OCI-LY7 (cell line): ENCODE measurements at regions not wholly inside any gene's neighbourhood (a gene's known extent, or its start where the extent isn't known, plus 50 kb on each side); places are given as distances from the start of the nearest gene placed in this dataset.

Experiments used
- BruUV-seq: library from RNA; stranded (reverse); fragments of 400-500 nt; replicated peaks from 2 replicates; lab custom pipeline; 2021; lab: Mats Ljungman, UMichigan
- CTCF ChIA-PET: fragments of 300-600 bp; sonication (Branson Sonifier 250); formaldehyde crosslinking; loops from one replicate; lab custom pipeline; 2022; ENCODE audit warnings: antibody characterized with exemption; ENCODE audit not compliant: unreplicated experiment; lab: Charles Lee
- POLR2A ChIA-PET: fragments of 300-600 bp; sonication (Branson Sonifier 250); formaldehyde crosslinking; loops from one replicate; lab custom pipeline; 2022; ENCODE audit warnings: antibody characterized with exemption; lab: Charles Lee
- DNase-seq: peaks from one replicate; pipeline ENCODE4 v3.0.0-alpha.2; 2015; ENCODE audit warnings: low spot score
- H2AFZ ChIP-seq: fragments of 200-600 bp; sonication (generic), shearing (Covaris generic); 2 replicates; pipeline ENCODE4 v1.6.1; 2014; ENCODE audit warnings: mild to moderate bottlenecking, antibody characterized with exemption, low read length, moderate library complexity
- H3K27ac ChIP-seq: fragments of 200-600 bp; sonication (generic); 2 replicates; pipeline ENCODE4 v1.5.1; 2014; ENCODE audit warnings: mixed run types, low read depth, mild to moderate bottlenecking, moderate library complexity, low read length, inconsistent platforms; ENCODE audit not compliant: poor library complexity, severe bottlenecking
- H3K36me3 ChIP-seq: fragments of 200-600 bp; sonication (generic); 2 replicates; pipeline ENCODE4 v1.6.1; 2014; ENCODE audit warnings: mild to moderate bottlenecking, antibody characterized with exemption, low read length, moderate library complexity, mixed read lengths; ENCODE audit not compliant: insufficient read depth
- H3K4me1 ChIP-seq: fragments of 200-600 bp; sonication (generic); 2 replicates; pipeline ENCODE4 v1.5.1; 2014; ENCODE audit warnings: mild to moderate bottlenecking, low read length; ENCODE audit not compliant: insufficient read depth, poor library complexity, severe bottlenecking
- H3K4me2 ChIP-seq: fragments of 200-600 bp; sonication (generic); 2 replicates; pipeline ENCODE4 v1.6.1; 2014; ENCODE audit warnings: mild to moderate bottlenecking, low read length
- H3K4me3 ChIP-seq: fragments of 200-600 bp; sonication (generic); 2 replicates; pipeline ENCODE4 v1.5.1; 2014; ENCODE audit warnings: mild to moderate bottlenecking, low read depth, low read length; ENCODE audit not compliant: poor library complexity, severe bottlenecking
- H3K79me2 ChIP-seq: fragments of 200-600 bp; sonication (generic); 2 replicates; pipeline ENCODE4 v1.6.1; 2016; ENCODE audit warnings: low read depth, mild to moderate bottlenecking, low read length, moderate library complexity, mixed read lengths; ENCODE audit not compliant: insufficient read depth
- H3K9me2 ChIP-seq: fragments of 200-600 bp; sonication (generic); 2 replicates; pipeline ENCODE4 v1.6.1; 2016; ENCODE audit warnings: mild to moderate bottlenecking, low read length, mixed read lengths; ENCODE audit not compliant: insufficient read depth
- H3K9me3 ChIP-seq: fragments of 200-600 bp; sonication (generic); 2 replicates; pipeline ENCODE4 v1.6.1; 2014; ENCODE audit warnings: mild to moderate bottlenecking, mixed run types, low read length, mixed read lengths
- H4K20me1 ChIP-seq: fragments of 200-600 bp; sonication (generic); 2 replicates; pipeline ENCODE4 v1.6.1; 2014; ENCODE audit warnings: mild to moderate bottlenecking, antibody characterized with exemption, low read length, moderate library complexity, mixed read lengths; ENCODE audit not compliant: insufficient read depth
- CTCF ChIP-seq: fragments of 200-600 bp; sonication (generic); conservative IDR thresholded peaks from 2 replicates; pipeline ENCODE4 v1.5.1; 2014; ENCODE audit warnings: mild to moderate bottlenecking, antibody characterized with exemption, low read length, moderate library complexity, mixed read lengths
- EZH2phosphoT487 ChIP-seq: fragments of 200-600 bp; sonication (generic); IDR thresholded peaks from 2 replicates; pipeline ENCODE4 v1.6.1; 2018; ENCODE audit warnings: low read depth, borderline replicate concordance, mild to moderate bottlenecking, mixed run types, antibody characterized with exemption, low read length, moderate library complexity, mixed read lengths
- intact Hi-C: fragments of 100-400 bp; cut with micrococcal nuclease; formaldehyde crosslinking; loops from one replicate; pipeline ENCODE4 v1.10.0; 2022; ENCODE audit not compliant: unreplicated experiment

- TF ChIP-seq CTCF = no peak
- no peak for TF ChIP-seq EZH2phosphoT487
- Histone ChIP-seq H3K79me2 (no peaks in the 10 kb centered on the region), H3K9me3 (no peaks in the 10 kb centered on the region), H3K36me3 (no peaks in the 10 kb centered on the region), H3K27ac (no peak overlapping the region), H4K20me1 (no peaks in the 10 kb centered on the region), H3K4me2 (no peak overlapping the region), H3K4me1 (no peaks in the 10 kb centered on the region), H3K4me3 (no peak overlapping the region), H3K9me2 (no peaks in the 10 kb centered on the region), H2AFZ (no peak overlapping the region)
- ChIA-PET POLR2A (no interaction called here), CTCF (no interaction called here)
- BruUV-seq = no TSS peak
- intact Hi-C loops = no loop called here
- DNase-seq = no peak
Measured at GRCh38 chr4:160562661-160563060, 1459.8 kb downstream of the RAPGEF2 start.

GRCh38 chr4:160563552-160564282 lies 1460.8 kb downstream of the RAPGEF2 start:
- no peaks in the 10 kb centered on the region for H3K4me1 ChIP-seq
- no peak overlapping the region for H3K27ac ChIP-seq
- no TSS peak for BruUV-seq
- intact Hi-C loops = no loop called here
- TF ChIP-seq CTCF (no peak), EZH2phosphoT487 (no peak)
- no peak overlapping the region for H2AFZ ChIP-seq
- no peaks in the 10 kb centered on the region for H4K20me1 ChIP-seq
- POLR2A ChIA-PET = interaction anchor here (0.7 kb wide), 1 partner anchor 11 kb away, joined by 3 read pairs; no protein-coding TSS in a partner anchor
- no peak overlapping the region for H3K4me2 ChIP-seq
- H3K9me2 ChIP-seq = no peaks in the 10 kb centered on the region
- H3K9me3 ChIP-seq = no peaks in the 10 kb centered on the region
- no peaks in the 10 kb centered on the region for H3K36me3 ChIP-seq
- no peak overlapping the region for H3K4me3 ChIP-seq
- H3K79me2 ChIP-seq = no peaks in the 10 kb centered on the region
- DNase-seq = no peak
- CTCF ChIA-PET = no interaction called here

- no TSS peak for BruUV-seq
Measured at GRCh38 chr4:160567634-160568033, 1464.8 kb downstream of the RAPGEF2 start.

More at GRCh38 chr4:160567634-160568033, 1464.8 kb downstream of the RAPGEF2 start:
- DNase-seq = no peak
- H3K9me3 ChIP-seq = no peaks in the 10 kb centered on the region
- H4K20me1 ChIP-seq = no peaks in the 10 kb centered on the region
- H2AFZ ChIP-seq = no peak overlapping the region
- H3K4me3 ChIP-seq = no peak overlapping the region
- no peaks in the 10 kb centered on the region for H3K4me1 ChIP-seq
- no peak overlapping the region for H3K4me2 ChIP-seq
- H3K9me2 ChIP-seq = no peaks in the 10 kb centered on the region
- no peaks in the 10 kb centered on the region for H3K36me3 ChIP-seq
- H3K79me2 ChIP-seq = no peaks in the 10 kb centered on the region
- ChIA-PET POLR2A (no interaction called here), CTCF (no interaction called here)
- no peak overlapping the region for H3K27ac ChIP-seq
- TF ChIP-seq CTCF (no peak), EZH2phosphoT487 (no peak)
- intact Hi-C loops = no loop called here
